Ovary (tissue), 3 donors: ENCODE measurements at regions not wholly inside any gene's neighbourhood (a gene's known extent, or its start where the extent isn't known, plus 50 kb on each side); places are given as distances from the start of the nearest gene placed in this dataset.

Experiments
- CTCF ChIP-seq, 3 donors: fragments of 450-650 bp in 2 of 3; fragments of 200-600 bp in 1 of 3; IDR thresholded peaks; one replicate each; pipeline versions ENCODE4 v1.5.1 to v1.8.0; 2016 to 2022; ENCODE audit warnings: antibody characterized with exemption in 3 of 3, mild to moderate bottlenecking in 1 of 3
- POLR2A ChIP-seq: fragments of 450-650 bp; IDR thresholded peaks from one replicate; pipeline ENCODE4 v1.6.1; 2017; ENCODE audit warnings: antibody characterized with exemption, mild to moderate bottlenecking, moderate library complexity
- donor health status: DM: no; HTN: no; CAD: no.

- TF ChIP-seq CTCF (IDR thresholded peaks at IDR 0.05) (no peak), POLR2A (no peak)
Measured at GRCh38 chr5:173812811-173813550, 75.2 kb upstream of the CPEB4 start.
